HG02678 (cell line): ENCODE measurements at regions not wholly inside any gene's neighbourhood (a gene's known extent, or its start where the extent isn't known, plus 50 kb on each side); places are given as distances from the start of the nearest gene placed in this dataset.

ENCODE experiments used
- ATAC-seq: cut with Tn5 transposase; IDR thresholded peaks from one replicate; pipeline ENCODE4 v1.9.1; 2021; ENCODE audit warnings: mild to moderate bottlenecking, moderate library complexity; ENCODE audit not compliant: unreplicated experiment

DNA sequence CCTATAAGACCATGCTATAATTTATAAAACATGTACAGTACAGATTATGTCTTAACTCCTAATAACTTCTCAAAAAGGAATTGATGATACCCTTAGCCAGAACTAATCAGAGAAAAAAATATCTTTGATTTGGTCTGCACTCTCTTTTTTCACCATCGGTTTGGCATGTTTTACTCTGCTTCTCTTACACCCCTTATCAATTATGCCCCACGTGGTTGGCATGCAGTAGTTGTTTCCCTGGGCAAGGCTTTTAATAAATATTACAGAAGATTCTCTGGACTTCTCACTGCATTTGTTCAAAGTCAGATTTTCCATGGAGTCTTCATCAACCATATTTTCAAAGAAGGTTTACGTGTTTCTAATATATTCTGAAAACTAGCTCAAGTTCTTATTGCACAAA is 167.4 kb upstream of the LRIG3 start:
- no peak for ATAC-seq

DNA sequence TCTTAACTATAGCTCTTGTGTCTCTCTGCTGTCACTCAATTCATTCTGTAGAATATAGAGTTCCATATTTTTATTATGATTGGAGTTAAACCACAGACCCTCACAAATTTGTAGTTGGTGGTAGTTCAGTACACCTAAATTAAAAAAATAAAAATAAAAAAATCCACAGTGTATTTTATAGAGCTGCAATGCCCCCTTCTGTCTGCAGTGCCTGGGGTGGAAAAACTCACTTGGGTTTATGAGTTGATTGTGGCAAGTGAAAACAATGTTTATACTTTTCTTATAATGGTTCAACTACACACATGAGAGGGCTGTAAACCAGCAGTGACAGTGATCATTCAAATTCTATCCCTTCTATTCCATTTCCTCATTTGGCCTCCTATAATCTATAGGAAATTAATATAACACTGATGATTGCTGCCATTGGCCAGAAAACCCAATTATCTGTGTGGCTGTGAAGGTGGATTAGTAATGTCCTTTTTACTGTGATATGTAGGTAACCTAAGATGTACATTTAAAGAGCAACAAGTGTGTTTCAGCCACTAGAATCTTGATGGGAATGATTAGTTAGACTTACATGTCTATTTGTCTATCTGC is 166.9 kb upstream of the LRIG3 start:
- ATAC-seq: no peak

- no peak for ATAC-seq
Measured at GRCh38 chr12:59086126-59086525, 165.8 kb upstream of the LRIG3 start.

GRCh38 chr12:59085690-59086089 is 165.4 kb upstream of the LRIG3 start:
- ATAC-seq: no peak

DNA sequence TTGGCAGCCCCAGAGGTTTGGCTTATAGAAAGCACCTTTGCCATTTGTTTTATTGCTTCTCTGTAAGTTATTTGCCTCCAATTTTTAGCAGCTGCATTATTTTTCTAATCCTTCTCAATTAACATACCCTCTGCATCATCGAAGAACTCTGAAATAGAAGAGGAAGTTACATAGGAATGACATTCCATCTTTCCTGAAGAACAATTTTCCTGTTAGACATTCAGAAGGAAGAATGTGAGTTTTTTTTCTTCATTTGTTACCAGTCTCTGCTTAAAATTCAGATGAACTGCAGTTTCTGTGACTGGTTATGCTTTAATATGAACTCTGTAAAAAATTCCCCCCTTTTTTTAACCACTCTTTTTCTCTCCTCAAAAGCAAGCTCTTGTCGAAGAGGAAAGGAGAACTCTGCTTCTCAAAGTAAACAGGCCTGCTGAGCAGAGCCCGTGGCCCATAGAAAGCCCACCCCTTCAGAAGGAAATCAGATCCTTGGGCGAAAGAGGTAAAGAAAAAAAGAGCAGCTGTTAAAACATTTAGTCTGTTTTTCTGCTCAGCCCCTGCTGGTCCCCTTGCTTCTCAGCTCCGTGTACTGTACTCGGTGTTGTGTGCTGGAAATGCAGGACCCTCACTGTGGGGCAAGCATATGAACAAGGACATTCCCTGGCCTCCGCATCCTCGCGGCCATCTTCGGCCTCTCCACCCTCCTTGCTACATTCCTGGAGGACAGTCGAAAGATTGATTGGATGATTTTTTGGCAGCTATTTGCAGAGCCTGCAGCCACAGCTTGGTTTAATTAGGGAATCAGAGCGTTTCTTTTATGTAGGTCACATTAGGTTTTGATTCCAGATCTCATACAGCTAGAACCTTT is 164.4 kb upstream of the LRIG3 start:
- ATAC-seq: no peak

- ATAC-seq: no peak
Measured at GRCh38 chr12:59082952-59083351, 162.6 kb upstream of the LRIG3 start.

DNA sequence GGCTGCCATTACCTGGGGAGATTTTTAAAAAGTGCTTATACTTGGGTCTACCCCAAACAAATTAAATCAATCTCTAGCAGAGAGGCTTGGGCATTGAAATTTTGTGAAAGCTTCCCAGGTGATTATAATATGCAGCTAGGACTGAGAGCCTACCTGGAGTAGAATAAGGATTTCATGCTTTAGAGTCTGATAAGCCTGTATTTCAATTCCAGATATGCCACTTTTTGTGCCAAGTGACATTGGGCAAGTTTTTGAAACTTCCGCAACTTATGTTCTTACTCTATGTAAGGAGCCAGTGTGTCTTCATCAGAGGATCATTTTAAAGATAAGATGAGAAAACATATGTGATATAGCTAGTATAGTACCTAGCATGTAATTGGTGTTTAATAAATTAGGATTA is 159.8 kb upstream of the LRIG3 start:
- ATAC-seq: no peak

DNA sequence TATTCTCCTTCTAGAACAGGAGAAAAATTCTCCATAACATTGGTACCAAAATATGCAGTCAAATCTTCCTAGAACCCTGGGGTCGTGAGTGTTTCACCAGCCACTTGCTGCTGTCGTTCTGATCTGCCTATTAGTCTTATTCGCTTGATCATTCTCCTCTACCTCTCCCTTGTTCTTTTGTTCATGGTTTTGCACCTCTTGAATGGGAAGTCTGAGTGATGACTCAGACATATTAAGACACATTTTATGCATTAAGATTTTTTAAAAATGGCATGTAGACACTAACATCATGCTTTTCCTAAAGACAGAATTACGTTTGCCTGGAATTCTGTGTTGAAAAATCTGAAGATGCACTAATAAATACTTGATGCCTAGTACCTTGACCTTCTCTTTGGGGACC is 159.2 kb upstream of the LRIG3 start:
- ATAC-seq: no peak

DNA sequence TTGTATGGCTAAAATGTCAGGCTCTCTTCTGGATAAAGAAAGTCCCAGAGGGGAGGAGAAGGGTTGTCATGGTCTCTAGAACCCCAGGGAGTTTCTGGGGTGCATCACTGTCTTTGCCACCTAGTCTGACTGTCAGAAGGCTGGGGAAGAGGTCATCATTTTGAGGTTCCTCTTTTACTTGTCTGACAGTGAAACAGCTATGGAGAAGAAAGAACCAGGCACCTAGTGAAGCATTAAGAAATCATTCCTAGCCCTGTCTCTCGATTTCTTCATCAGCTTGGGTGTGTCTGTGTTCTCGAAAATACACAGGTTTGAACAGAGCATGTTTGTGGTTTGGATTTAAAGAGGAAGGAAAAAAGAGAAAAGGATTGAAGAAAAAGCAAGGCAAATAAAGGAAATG is 158.7 kb upstream of the LRIG3 start:
- ATAC-seq: no peak

- ATAC-seq: no peak
Measured at GRCh38 chr12:59077575-59078426, 157.5 kb upstream of the LRIG3 start.

DNA sequence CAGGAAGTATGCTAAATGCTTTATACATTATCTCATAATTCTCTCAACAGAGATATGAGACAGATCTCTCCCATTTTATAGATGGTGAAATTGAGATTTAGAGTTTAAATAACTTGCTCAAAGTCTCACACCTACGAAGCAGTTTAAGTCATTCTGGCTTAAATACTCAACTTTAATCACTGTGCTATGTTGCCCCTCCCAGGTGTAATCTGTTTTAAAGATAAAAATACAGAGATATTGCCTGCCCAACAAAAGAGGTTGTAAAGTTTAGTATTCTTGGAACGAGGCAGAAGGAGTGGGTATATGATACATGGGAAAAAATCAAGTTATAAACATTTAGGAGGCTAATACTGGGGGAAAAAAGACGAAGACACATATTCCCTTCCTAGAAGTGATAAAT is 156.8 kb upstream of the LRIG3 start:
- no peak for ATAC-seq

DNA sequence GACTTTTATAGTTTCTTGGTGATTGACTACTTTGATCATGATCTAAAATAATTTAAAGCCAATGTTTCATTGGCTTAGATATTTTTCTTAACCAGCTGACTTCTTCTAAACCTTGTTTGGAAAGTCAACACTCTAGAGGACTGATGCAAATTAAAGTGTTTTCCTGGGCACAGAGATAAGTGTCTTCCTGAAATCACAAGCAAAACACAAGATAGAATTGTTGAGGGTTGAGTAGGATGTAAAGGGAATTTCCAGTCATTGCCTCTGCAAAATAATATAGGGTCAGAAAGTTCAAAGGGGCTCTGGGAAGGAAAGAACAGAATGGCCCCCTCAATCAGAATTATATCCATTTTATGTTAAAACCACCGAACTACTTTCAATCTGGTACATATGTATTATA is 156.3 kb upstream of the LRIG3 start:
- no peak for ATAC-seq

- ATAC-seq: no peak
Measured at GRCh38 chr12:59075968-59076490, 155.7 kb upstream of the LRIG3 start.

DNA sequence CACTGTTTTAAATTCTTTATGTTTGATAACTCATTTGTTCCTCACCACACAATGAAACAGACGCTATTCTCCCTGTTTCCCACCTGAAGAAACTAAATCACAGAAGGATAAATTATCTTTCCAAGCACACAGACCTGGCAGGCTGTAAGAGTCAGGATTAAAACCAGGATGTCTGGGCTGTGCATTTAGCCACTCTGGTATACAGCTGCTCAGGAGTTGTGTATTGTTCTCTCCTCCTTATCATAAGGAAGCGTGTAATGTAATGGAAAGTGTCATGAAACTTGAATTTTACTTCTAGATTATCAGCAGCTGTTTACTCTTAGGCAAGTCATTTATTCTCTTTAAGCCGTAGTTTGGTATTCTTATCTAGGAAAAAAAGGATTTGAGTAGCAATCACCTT is 154.8 kb upstream of the LRIG3 start:
- no peak for ATAC-seq

- no peak for ATAC-seq
Measured at GRCh38 chr12:59070322-59070933, 150.1 kb upstream of the LRIG3 start.

DNA sequence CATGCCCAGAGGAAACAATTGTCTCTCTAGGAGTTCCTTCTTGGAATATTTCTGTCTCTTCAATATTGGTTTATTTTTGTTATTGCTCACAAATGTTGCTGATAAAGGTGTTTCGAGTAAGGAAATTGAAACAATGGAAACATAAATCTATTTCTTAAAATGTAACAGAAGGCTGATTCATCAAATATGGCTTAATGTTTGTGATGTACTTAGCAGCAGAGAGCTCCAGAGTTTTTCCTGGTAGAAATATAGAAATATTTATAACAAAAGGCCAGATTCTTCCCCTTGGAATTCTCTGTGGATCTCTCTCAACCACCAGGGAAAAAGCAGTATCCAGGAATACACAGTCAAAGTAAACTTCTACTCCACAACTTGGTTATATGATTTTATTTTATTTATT is 149.2 kb upstream of the LRIG3 start:
- ATAC-seq: no peak

- ATAC-seq: no peak
Measured at GRCh38 chr12:59068436-59068835, 148.1 kb upstream of the LRIG3 start.

GRCh38 chr12:59067083-59067482 is 146.8 kb upstream of the LRIG3 start:
- ATAC-seq: no peak

DNA sequence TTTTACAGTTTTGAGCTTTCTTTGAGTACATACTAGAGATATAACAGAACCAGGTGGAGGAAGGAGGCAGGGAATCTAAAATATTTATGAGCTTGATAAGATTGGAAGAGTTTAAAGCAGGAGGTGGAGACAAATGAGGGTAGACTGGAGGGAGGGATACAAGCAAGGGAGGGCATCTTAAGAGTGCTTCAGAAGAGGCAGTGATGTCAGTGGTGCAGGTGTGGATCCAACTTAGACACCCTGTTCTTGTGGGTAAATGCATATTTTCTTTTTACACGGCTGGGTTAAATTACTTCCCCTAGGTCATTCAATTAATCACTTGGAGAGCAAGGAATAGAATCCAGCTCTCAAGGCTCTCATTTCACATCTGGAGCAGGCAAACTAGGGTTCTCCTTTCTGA is 146.1 kb upstream of the LRIG3 start:
- no peak for ATAC-seq

DNA sequence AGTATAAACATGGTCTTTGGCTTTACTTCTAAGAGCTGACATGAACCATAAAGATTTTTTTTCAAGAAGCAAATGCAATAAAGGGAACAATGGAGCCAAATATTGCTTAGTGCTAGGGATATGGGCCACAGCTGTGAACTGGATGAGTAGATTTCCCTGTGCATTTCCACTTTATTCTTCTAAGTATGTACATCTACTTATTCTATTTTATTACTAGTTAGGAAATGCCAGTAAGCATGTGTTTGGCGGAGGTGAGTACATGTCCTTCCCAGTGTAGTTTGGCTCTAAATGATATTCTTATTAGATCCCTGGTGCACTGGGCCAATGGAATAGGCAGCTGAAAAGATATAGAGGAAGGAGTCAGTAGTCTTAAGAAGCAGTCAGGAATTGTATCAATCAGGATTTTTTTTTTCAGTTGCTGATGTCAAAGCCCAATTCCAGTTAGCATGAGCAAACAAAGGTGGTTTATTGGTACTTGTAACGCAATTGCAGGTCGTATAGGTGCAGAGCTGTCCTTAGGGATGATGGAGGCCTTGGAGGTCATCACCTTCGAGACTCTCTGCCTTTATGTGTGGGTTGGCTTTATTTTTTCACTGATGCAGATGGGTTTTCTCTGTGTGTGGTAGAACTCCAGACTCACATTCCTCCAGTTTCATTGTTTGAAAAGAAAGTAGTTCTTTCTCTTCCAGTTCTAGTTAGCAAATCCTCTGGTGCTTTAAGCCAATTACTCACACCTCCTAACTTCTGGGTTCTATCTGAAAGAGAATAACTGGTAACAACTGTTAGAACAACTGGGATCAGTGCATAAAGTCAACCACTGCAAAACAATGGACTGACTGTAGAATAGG is 139.0 kb upstream of the LRIG3 start:
- no peak for ATAC-seq
